ENCODE measurements at regions not wholly inside any gene's neighbourhood (a gene's known extent, or its start where the extent isn't known, plus 50 kb on each side); places are given as distances from the start of the nearest gene placed in this dataset.

DNA sequence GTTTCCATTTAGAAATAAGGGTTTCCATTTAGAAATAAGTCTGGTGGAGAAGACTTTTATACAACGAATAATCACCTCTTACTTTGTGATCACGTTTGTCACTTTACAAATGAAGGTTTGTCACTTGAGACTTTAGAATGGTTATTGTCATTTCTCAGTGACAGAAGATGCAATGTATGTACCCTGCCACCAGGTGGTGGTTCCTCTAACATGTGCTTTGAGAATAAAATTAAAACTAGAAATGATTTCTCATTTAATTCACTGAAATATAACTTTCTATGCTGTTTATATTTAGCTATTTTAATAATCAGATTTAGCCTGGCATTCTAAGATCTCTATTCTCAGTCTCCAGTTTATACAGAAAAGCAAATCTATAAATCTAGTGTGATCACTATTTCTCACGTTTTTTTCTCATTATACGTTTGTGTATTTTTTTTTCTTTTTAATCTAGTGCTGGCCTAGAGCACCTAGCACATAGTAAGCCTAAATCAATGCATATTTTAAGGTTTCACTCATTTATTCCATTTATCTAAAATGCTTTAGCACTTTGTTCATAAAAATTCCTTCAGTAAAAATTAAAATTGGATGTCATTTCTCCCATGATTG, 57.4 kb upstream of the TFAP2D start:
- TF ChIP-seq ZBTB1 (tag by site-specific recombination; IDR thresholded peaks at IDR 0.05): no peak
- TF ChIP-seq SALL2 (tag by site-specific recombination; IDR thresholded peaks at IDR 0.05; ENCODE audit: borderline replicate concordance): no peak
- TF ChIP-seq, protein P1, sequence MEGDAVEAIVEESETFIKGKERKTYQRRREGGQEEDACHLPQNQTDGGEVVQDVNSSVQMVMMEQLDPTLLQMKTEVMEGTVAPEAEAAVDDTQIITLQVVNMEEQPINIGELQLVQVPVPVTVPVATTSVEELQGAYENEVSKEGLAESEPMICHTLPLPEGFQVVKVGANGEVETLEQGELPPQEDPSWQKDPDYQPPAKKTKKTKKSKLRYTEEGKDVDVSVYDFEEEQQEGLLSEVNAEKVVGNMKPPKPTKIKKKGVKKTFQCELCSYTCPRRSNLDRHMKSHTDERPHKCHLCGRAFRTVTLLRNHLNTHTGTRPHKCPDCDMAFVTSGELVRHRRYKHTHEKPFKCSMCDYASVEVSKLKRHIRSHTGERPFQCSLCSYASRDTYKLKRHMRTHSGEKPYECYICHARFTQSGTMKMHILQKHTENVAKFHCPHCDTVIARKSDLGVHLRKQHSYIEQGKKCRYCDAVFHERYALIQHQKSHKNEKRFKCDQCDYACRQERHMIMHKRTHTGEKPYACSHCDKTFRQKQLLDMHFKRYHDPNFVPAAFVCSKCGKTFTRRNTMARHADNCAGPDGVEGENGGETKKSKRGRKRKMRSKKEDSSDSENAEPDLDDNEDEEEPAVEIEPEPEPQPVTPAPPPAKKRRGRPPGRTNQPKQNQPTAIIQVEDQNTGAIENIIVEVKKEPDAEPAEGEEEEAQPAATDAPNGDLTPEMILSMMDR (tag by site-specific recombination; IDR thresholded peaks at IDR 0.05): no peak
- no peak for TF ChIP-seq KLF8 (tag by site-specific recombination; IDR thresholded peaks at IDR 0.05)
- TF ChIP-seq YY1 (tag by site-specific recombination; IDR thresholded peaks at IDR 0.05): no peak
- no peak for TF ChIP-seq HOXA7 (CRISPR knock-in tag; IDR thresholded peaks at IDR 0.05; ENCODE audit: borderline replicate concordance)

Measured in HEK293 (cell line).